IMR-90 (cell line): ENCODE measurements at regions not wholly inside any gene's neighbourhood (a gene's known extent, or its start where the extent isn't known, plus 50 kb on each side); places are given as distances from the start of the nearest gene placed in this dataset.

Experiments
- BHLHE40 ChIP-seq: fragments of 150-350 bp; IDR thresholded peaks from 2 replicates; pipeline ENCODE4 v1.6.1; 2016; ENCODE audit warnings: mild to moderate bottlenecking, low read depth, low read length
- CEBPB ChIP-seq: IDR thresholded peaks from 2 replicates; pipeline ENCODE4 v1.6.1; 2012; ENCODE audit warnings: low read depth, low read length, improper control_type of control experiment
- CTCF ChIP-seq: conservative IDR thresholded peaks from 2 replicates; pipeline ENCODE4 v1.5.1; 2012; ENCODE audit warnings: mild to moderate bottlenecking, low read depth, low read length, improper control_type of control experiment
- MAFK ChIP-seq: IDR thresholded peaks from 2 replicates; pipeline ENCODE4 v1.6.1; 2012; ENCODE audit warnings: low read depth, low read length, improper control_type of control experiment
- MAZ ChIP-seq: IDR thresholded peaks from 2 replicates; pipeline ENCODE4 v1.6.1; 2012; ENCODE audit warnings: low read depth, mild to moderate bottlenecking, low read length, improper control_type of control experiment, moderate library complexity, borderline replicate concordance
- MXI1 ChIP-seq: IDR thresholded peaks from 2 replicates; pipeline ENCODE4 v1.6.1; 2012; ENCODE audit warnings: low read depth, mild to moderate bottlenecking, low read length, moderate library complexity, borderline replicate concordance
- POLR2A ChIP-seq: IDR thresholded peaks from 2 replicates; pipeline ENCODE4 v1.6.1; 2012; ENCODE audit warnings: mild to moderate bottlenecking, low read depth, low read length
- RAD21 ChIP-seq: IDR thresholded peaks from 2 replicates; pipeline ENCODE4 v1.6.1; 2012; ENCODE audit warnings: low read length, improper control_type of control experiment
- RCOR1 ChIP-seq: IDR thresholded peaks from 2 replicates; pipeline ENCODE4 v1.6.1; 2012; ENCODE audit warnings: mild to moderate bottlenecking, low read length, improper control_type of control experiment; ENCODE audit not compliant: insufficient replicate concordance
- RFX5 ChIP-seq: IDR thresholded peaks from 2 replicates; pipeline ENCODE4 v1.8.0; 2012; ENCODE audit warnings: low read depth, mild to moderate bottlenecking, low read length, moderate library complexity
- SMC3 ChIP-seq: fragments of 150-350 bp; IDR thresholded peaks from 2 replicates; pipeline ENCODE4 v1.6.1; 2016; ENCODE audit warnings: low read depth, mild to moderate bottlenecking, antibody characterized with exemption, low read length, moderate library complexity
- USF2 ChIP-seq: fragments of 150-350 bp; IDR thresholded peaks from 2 replicates; pipeline ENCODE4 v1.6.1; 2017; ENCODE audit warnings: mild to moderate bottlenecking, antibody characterized with exemption, low read length, low read depth

GRCh38 chr3:27905625-27906024, 183.5 kb upstream of the EOMES start:
- TF ChIP-seq MXI1 (no peak), CTCF (no peak), POLR2A (no peak), MAFK (no peak), RFX5 (no peak), CEBPB (no peak), RAD21 (no peak), MAZ (no peak), BHLHE40 (no peak), USF2 (no peak), RCOR1 (no peak), SMC3 (no peak)
